ENCODE measurements at regions not wholly inside any gene's neighbourhood (a gene's known extent, or its start where the extent isn't known, plus 50 kb on each side); places are given as distances from the start of the nearest gene placed in this dataset.

DNA sequence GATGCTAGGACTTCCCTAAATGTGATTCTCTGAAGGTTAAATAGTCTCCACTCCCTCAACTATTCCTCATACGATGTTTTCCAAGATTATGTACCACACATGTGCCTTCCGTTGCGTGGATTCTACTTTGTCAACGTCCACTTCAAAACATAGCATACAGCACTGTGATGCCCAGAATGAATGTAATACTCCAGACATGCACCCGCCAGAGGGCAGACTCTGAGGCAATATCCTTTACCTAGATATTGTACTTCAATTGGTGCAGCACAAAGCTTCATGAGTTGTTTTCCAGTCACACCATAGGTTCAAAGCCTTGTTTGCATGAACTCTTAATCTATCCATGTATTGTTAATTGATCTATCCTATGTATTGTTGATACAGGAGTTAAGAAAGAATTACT, 201.0 kb upstream of the NABP1 start:
- Mint-ChIP-seq H3K27ac (no peak overlapping the region), H3K36me3 (peaks cover 4 to 7% of the 10 kb centered on the region in 2 donors), H3K9me3 (peaks cover 11 to 14% of the 10 kb centered on the region in 2 donors)
- DNase-seq (ENCODE audit: low spot score in 2 of 2): no peak
- no peak for ATAC-seq

DNA sequence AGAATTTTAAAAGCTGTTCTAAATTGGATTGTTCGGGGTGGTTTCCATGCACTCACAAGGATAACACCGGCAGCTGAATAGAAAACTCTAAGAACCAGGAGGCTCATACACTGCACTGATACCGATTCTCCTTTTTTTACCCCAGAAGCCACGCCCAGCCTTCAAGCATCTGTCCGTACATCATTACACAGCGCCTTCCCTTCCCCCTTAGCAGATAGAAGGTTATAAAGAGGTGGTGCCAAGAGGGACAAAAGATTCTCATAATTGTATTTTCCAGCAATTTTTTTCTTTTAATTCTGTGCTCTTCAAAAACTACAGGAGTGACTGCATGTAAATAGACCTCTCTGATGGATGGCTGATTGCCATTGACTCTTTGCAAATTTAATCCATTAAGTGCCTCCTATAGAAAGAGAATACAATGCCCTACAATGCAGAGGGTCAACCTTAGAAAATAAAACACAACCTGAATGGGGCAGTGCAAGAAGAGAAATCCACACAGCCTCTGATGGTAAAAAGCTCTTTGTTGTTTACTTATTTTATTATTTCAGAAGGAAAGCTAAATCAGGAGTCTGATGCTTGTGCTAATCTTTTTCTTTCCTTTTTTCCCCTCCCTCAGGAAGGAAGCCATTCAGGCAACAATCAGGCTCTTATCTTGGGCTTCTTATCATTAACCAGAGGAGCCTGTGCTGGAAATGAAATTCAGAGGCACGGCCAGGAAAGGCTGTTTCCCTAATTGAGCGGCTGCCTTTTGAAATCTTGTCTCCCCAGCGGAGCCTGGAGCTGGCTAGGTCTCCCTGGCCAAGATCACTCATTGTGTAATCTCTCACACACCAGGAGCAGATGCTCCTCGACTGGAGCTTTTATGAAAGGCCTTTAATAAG, 198.9 kb upstream of the NABP1 start:
- H3K27ac Mint-ChIP-seq: no peak overlapping the region
- ATAC-seq (no peak), DNase-seq (ENCODE audit: low spot score in 2 of 2) (no peak)
- H3K36me3 Mint-ChIP-seq: peaks cover 11 to 17% of the 10 kb centered on the region in 2 donors
- peaks cover 23 to 29% of the 10 kb centered on the region in 2 donors for H3K9me3 Mint-ChIP-seq

DNA sequence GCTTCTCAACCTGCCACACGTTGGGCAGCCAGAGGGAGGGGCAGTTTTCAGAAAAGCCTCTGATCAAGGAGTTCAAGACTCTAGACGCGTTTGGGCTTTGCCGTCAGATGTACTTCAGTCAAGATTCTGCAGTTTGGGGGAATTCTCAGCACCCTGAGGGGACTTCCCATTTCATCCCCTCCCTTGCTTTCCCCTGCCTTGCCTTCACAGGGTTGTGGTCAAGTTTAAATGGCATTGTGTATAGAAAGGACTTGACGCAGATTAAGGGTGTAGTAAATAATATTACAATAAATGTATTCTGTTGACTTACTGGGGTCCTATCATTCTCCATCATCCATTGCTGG, 198.3 kb upstream of the NABP1 start:
- no peak for ATAC-seq
- H3K9me3 Mint-ChIP-seq: peaks cover 23 to 33% of the 10 kb centered on the region in 2 donors
- H3K36me3 Mint-ChIP-seq: peaks cover 11 to 17% of the 10 kb centered on the region in 2 donors
- DNase-seq (ENCODE audit: low spot score in 2 of 2): no peak
- H3K27ac Mint-ChIP-seq: no peak overlapping the region

DNA sequence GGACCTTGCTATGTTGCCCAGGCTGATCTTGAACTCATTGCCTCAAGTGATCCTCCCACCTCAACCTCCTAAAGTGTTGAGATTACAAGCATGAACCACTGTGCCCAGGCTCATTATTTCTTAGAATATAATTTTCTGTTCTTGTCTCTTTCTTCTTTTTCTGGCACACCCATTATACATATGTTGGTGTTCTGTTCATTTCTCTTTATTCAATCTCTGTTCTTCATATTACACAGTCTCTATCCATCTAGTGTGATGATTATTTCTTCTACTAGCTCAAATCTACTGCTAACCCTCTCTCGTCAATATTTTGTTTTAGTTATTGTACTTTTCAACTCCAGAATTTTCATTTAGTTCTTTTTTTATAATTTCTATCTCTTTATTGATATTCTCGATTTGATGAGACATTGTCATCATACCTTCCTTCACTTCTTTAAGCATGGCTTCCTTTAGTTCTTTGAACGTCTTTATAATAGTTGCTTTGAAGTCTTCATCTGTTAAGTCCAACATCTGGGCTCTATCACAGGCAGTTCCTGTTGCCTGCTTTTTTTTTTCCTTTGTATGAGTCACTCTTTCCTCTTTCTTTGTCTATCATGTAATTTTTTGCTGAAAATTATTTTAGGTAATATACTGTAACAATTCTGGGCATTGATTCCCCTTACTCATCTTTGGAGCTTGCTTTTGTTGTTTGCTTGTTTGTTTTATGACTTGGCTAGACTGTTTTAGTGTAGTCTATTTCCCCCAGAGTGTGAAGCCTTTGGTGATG, 196.4 kb upstream of the NABP1 start:
- no peak for ATAC-seq
- no peak overlapping the region for H3K27ac Mint-ChIP-seq
- peaks cover 23 to 35% of the 10 kb centered on the region in 2 donors for H3K9me3 Mint-ChIP-seq
- DNase-seq (ENCODE audit: low spot score in 2 of 2): no peak
- H3K36me3 Mint-ChIP-seq: peaks cover 11 to 17% of the 10 kb centered on the region in 2 donors

DNA sequence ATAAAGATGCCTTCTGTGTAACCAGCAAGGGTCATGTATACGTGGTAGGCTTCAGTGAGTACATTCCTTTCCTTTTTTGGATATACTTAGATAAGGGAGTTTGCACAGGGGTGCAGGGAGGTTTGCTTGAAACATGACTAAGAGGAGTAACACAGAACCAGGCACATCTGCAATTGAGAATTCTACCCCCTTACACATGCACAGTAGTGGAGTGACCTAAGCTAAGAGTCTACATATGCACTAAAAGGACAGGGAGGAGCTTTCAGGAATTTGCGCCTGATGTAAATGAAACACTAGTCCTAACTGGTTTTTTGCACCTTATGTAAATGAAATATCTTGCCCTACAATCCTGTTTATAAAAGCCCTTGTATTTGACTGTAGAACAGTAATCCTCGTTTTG, 194.8 kb upstream of the NABP1 start:
- DNase-seq (ENCODE audit: low spot score in 2 of 2) (no peak), ATAC-seq (no peak)
- Mint-ChIP-seq H3K27ac (no peak overlapping the region), H3K36me3 (peaks cover 11 to 17% of the 10 kb centered on the region in 2 donors), H3K9me3 (peaks cover 23 to 35% of the 10 kb centered on the region in 2 donors)

DNA sequence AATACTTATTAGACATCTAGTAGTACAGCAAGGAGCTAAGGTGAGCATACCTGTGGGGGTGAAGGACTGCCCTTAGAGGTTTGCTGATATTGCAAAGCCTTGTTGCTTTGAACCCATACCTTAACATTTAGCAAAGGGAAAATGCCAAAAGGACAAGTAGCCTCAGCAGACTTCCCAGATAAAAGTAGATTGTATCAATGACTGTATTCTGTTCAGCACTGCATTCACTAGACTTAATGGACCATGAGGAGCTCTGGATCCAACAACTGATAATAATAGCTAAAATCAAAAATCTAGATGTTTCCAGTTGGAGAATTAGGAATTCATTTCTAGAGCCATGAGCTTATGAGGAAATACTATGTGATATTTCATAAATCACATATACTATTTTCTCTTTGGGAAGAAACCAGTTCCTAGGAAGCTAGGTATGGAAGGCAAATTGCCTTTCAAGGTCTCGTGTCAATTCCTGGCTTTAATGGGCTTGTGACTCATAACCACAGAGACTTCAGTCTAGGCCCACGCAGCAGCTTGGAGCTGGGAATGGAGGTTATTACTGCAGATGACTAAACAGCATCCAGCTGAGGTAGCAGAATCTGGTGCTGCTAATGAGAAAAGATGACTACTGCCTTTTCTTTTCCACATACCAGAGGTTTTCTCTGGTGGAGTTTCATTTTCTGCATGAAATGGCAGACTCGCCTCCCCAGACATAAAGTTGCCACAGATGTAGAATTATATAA, 191.2 kb upstream of the NABP1 start:
- peak; percentile 33 to 60 for ATAC-seq
- H3K27ac Mint-ChIP-seq: no peak overlapping the region
- no peak for DNase-seq (ENCODE audit: low spot score in 2 of 2)
- H3K36me3 Mint-ChIP-seq: peaks cover 8 to 11% of the 10 kb centered on the region in 2 donors
- peaks cover 10 to 26% of the 10 kb centered on the region in 2 donors for H3K9me3 Mint-ChIP-seq

DNA sequence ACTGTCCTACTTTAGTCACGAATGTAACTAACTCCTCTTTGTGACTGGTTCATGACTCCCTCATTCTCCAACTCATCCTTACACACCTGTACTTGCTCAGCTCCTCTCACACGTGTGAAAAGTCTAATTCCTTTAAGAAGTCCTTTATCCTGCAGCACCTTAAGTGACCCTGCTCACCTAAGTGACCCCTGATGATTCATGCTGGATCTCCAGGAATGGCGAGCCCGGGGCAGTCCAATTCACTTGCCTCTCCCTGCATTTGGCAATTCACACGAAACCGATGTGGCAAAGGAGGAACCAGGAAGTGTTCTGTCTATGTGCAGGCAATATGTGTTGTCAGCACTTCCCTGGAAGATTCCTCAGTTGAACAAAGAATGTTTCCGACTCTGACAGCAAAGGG, 189.8 kb upstream of the NABP1 start:
- ATAC-seq (no peak), DNase-seq (ENCODE audit: low spot score in 2 of 2) (no peak)
- peaks cover 0 to 14% of the 10 kb centered on the region in 2 donors for H3K9me3 Mint-ChIP-seq
- H3K27ac Mint-ChIP-seq: no peak overlapping the region
- H3K36me3 Mint-ChIP-seq: no peaks in the 10 kb centered on the region

DNA sequence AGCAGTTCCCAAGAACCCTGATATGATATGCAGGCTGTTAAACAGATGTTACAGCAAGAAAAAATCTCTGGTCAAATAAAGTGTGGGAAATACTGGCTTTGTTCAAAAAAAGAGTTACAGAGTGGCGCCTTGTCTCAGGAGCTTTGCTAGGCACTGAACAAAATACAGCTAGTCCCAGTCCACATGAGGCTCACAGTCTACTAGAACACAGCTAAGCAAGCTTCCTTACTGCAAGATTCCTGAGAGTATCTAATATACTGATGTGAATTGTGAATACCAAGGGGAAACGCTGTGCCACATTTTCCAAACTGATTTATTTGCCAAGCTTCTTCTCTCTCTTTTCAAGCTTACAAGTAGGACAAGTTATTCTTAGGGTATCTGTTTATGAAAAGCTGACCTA, 188.8 kb upstream of the NABP1 start:
- Mint-ChIP-seq H3K9me3 (peaks cover 0 to 6% of the 10 kb centered on the region in 2 donors), H3K27ac (no peak overlapping the region), H3K36me3 (no peaks in the 10 kb centered on the region)
- DNase-seq (ENCODE audit: low spot score in 2 of 2): no peak
- ATAC-seq: no peak

DNA sequence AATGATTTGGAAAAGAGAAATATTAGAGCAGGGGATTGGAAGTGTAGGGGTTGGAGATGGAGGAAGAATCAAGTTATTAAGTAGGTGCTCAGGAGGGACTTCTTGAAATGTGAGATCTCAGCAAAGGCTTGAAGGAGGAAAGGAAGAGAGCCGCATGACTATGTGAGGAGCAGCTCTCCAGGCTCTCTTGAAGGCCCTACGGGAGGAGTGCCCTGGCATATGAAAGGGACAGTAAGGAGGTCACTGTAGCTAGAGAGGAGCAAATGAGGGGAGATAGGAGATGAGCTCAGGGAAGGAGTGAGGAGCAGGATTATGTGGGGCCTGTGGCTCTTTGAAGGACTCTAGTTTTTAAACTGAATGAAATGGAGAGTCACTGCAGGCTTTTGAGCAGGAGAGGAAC, 181.1 kb upstream of the NABP1 start:
- no peaks in the 10 kb centered on the region for H3K36me3 Mint-ChIP-seq
- ATAC-seq: no peak
- no peak for DNase-seq (ENCODE audit: low spot score in 2 of 2)
- peak overlapping the region in 1 of 2 donors; percentile 46 for H3K27ac Mint-ChIP-seq
- no peaks in the 10 kb centered on the region for H3K9me3 Mint-ChIP-seq

DNA sequence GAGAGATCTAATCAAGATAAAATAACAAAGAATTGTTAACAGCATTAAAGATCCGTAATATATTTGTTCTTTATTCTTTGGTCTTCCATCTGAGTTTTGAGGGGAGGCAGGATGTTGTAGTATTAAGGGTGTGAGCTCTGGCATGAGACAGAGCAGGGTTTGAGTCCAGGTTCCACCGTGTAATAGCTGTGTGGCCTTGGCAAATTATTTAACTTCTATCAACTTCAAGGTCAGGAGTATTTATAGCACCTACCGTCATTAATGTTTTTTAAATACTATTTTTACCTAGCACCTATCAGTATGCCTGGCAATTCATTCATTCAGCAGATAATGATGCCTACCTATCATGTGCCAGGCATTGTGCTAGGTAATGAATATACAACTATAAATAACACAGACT, 180.1 kb upstream of the NABP1 start:
- H3K27ac Mint-ChIP-seq: no peak overlapping the region
- H3K9me3 Mint-ChIP-seq: no peaks in the 10 kb centered on the region
- ATAC-seq (no peak), DNase-seq (ENCODE audit: low spot score in 2 of 2) (no peak)
- no peaks in the 10 kb centered on the region for H3K36me3 Mint-ChIP-seq

DNA sequence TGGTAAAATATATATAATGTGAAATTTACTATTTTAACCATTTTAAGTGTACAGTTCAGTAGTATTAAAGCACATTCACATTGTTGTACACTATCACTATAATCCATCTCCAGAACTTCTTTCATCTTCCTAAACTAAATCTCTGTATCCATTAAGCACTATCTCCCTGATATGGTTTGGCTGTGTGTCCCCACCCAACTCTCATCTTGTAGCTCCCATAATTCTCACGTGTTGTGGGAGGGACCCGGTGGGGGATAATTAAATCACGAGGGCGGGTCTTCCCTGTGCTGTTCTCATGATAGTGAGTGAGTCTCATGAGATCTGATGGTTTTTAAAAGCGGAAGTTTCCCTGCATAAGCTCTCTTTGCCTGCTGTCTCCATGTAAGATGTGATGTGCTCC, 178.9 kb upstream of the NABP1 start:
- ATAC-seq: no peak
- Mint-ChIP-seq H3K9me3 (no peaks in the 10 kb centered on the region), H3K27ac (no peak overlapping the region), H3K36me3 (no peaks in the 10 kb centered on the region)
- no peak for DNase-seq (ENCODE audit: low spot score in 2 of 2)

DNA sequence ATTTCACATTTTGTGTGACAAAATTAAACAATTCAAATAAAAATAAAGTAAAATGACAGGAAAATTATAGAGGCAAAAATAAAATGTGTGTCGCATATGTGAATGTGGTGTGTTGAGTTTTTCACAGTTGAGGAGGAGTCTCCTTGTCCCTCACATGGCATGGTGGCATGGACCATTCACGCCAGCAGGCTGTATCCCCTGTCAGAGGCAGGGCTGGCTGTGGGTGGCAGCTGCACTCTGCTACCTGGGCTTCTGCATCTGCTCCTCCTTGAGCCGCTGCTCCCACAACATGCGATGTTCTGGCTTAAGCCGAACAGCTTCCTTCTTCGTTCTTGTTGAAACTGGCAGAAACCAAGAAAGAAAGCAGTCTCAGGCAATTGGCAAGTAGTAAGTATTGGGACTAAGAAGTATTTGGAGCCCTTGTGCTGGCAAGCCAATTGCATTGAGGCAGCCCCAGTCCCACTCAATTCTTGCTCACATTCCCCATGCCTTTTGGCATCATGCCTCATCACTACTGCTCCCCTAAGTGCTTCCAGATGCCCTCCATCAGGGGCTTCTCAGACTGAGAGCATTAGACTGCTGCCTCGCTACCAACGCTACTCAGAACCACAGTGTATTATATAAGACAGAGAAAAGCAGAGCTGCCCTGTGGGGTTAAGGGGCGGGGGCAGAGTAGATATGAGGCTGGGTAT, 177.9 kb upstream of the NABP1 start:
- DNase-seq (ENCODE audit: low spot score in 2 of 2): no peak
- ATAC-seq: no peak

DNA sequence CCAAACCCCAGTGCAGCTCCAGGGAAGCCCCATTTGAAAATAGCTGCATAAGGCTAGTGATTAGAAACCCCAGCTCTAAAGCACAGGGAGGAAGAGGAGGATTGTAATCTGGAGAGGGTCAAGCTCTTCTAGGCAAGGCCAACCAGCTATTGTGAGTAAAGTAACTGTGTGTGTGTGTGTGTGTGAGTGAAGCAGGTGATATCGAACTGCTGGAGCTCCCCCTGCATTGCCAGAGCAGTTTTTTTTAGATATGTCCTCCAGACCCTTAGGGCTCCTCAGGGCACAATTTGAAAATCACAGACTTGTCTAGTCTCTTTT, 177.4 kb upstream of the NABP1 start:
- no peak for DNase-seq (ENCODE audit: low spot score in 2 of 2)
- H3K36me3 Mint-ChIP-seq: no peaks in the 10 kb centered on the region
- no peak for ATAC-seq

More for the DNA sequence above, 177.9 kb upstream of the NABP1 start:
- Mint-ChIP-seq H3K36me3 (no peaks in the 10 kb centered on the region), H3K9me3 (no peaks in the 10 kb centered on the region), H3K27ac (peak overlapping the region in 1 of 2 donors; percentile 32)

DNA sequence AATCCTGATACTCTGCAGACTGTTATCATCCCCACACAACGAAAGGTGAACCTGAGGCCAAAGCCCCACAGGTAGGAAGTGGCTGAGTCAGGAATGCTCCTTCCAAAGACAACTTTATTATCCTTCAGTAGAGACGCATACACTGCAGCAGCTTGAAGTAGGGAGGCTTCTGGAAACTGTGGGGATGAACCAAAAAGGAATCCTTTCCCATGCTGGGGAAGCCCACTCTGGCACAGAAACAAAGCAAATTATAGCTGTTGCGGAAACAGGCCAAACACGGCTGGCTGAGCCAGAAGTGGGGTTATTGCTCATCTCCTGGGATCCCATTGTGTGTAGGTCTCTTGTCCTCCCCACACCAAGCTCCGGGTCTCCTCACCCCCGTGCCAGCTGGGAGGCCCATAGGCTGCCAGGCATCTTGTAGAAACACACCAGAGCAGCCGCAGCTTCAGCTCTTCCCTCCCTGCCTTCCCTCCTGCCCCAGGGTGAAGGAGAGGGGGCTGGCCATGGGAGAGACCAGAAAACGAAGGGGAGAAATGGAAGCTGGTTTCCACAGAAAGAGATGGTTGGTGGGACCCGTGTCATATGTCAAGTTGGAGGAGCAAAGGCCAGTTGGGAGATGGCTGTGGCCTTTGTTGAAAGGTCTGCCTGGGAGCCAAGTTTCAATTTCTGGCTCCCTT, 176.9 kb upstream of the NABP1 start:
- Mint-ChIP-seq H3K9me3 (no peaks in the 10 kb centered on the region), H3K27ac (no peak overlapping the region), H3K36me3 (no peaks in the 10 kb centered on the region)
- DNase-seq (ENCODE audit: low spot score in 2 of 2): no peak
- no peak for ATAC-seq

More for the DNA sequence above, 177.4 kb upstream of the NABP1 start:
- Mint-ChIP-seq H3K27ac (no peak overlapping the region), H3K9me3 (no peaks in the 10 kb centered on the region)

DNA sequence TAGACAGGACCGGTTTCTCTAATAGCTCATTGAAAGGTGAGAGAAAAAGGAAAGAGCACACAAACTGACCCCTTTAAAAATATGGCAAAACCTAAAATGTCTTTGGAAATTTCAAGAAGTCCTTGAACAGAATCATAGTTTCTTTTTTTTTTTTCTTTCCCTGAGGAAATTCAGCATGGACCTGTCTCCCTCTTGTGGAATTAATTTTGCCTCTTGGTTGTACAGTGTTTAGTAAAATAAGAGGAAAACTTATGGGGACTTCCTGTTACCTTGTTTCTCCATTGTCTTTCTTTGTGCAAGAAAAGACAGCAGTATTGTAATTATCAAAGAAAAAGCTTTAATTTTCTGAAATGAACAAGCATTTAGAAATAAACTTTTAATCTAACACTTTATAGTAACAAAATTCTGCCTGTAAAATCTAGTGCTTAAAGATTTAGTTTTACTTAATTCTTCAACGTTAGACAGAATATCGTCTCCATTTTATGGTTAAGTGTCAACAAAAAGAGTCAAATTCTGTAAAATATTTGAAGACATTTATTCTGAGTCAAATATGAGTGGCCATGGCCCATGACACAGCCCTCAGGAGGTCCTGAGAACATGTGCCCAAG, 176.3 kb upstream of the NABP1 start:
- Mint-ChIP-seq H3K9me3 (no peaks in the 10 kb centered on the region), H3K36me3 (no peaks in the 10 kb centered on the region), H3K27ac (no peak overlapping the region)
- ATAC-seq: no peak
- DNase-seq (ENCODE audit: low spot score in 2 of 2): no peak

DNA sequence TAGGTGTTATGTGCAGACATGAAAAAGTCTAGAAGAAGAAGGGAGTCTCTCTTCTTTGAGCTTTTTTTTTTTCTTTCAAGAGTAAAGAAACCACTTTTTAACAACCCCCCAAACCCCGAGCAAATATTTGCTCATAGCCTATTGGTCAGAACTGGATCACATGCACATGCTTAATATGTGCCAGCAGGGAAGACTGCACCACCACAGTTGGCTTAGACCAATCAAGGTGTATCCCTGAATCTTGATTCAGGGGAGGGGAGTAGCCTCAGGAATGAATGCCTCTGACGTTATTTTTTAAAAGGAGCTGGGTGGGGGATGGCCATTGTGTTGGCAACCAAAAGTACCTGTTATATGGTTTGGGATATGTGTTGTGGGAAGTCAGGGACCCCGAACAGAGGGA, 171.4 kb upstream of the NABP1 start:
- no peak overlapping the region for H3K27ac Mint-ChIP-seq
- no peak for DNase-seq (ENCODE audit: low spot score in 2 of 2)
- no peak for ATAC-seq
- peaks cover 0 to 5% of the 10 kb centered on the region in 2 donors for H3K36me3 Mint-ChIP-seq
- peaks cover 0 to 4% of the 10 kb centered on the region in 2 donors for H3K9me3 Mint-ChIP-seq

Data from activated naive CD4-positive, alpha-beta T cell treated with anti-CD3 and anti-CD28 coated beads, Interleukin-2, amount 50 U/mL, for 72 hours (primary cell).